HPDE6-E6E7 (cell line): ENCODE measurements at regions not wholly inside any gene's neighbourhood (a gene's known extent, or its start where the extent isn't known, plus 50 kb on each side); places are given as distances from the start of the nearest gene placed in this dataset.

Experiments
- DNase-seq: peaks from one replicate; pipeline ENCODE4 v3.0.0; 2011; ENCODE audit warnings: missing footprints; ENCODE audit errors: extremely low spot score

GRCh38 chr2:7967707-7968405 lies 714.0 kb upstream of the ID2 start:
- DNase-seq = no peak

- DNase-seq = no peak
These were observed 711.9 kb upstream of the ID2 start for GRCh38 chr2:7969756-7970515.

DNA sequence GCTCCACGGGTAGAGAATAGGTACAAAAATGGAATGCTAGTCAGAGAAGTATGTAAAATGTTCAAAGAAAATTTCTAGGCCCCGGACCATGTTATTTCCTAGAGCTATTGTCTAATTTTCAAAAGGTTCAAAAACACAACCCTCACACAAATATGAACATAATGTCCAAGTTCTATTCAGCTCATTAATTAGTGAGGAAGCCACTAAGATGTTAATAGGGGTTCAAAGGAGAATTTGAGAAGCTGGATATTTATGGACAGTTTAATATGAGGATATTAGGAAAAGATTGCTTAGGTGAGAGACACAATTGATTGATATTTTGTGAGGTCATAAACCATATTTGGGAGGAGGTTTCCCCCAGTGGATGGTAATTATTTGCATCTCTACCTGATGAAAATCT lies 710.6 kb upstream of the ID2 start:
- DNase-seq = no peak

- no peak for DNase-seq
These were observed 710.0 kb upstream of the ID2 start for GRCh38 chr2:7971841-7972240.

DNA sequence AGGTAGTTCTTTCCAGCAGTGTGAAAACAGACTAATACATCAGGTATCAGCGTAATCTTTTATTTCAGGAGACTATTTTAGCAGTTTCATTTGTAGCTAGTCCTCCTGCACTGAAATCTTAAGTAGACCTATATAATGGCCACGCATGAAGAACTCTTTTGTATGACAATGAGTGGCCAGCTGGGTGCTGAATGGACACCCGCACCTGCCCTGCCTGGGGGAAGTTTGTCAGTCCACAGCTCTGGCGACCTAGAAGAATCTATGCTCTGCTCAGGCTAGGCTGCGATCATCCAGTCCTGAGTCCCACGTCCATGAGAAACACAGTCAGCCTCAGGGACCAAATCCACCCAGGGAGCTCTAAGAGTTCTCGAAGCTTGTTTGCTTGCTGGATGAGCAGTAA lies 709.2 kb upstream of the ID2 start:
- DNase-seq = no peak

DNA sequence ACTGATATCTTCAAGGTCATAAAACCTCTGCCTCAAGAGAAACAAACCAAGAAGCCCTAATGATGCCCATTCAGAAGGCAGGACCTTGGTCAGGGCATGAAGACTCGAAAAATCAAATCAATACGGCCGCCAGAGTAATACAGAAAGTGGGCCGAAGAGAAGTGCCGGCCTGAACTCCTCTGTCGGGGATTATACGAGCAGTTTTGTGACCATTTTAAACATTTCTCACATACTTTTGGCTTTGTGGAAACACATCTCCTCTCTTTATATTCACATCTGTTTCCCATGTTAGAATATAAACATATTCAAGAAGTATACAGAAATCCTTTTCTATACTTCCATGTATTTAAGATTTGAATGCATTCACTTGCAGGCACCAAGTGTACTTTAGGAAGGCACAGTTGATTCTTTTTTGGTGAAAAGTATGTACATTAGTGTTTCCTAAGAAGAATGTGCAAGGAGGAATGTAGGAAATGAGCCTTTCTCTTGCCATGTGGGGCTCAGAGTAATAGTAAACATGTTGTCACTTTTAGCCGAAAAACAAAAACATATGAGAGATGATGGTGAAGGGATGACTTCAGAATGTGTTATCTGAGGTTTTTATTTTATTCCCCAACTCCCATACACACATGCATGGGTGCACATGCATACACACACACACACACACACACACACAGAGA lies 707.9 kb upstream of the ID2 start:
- no peak for DNase-seq

GRCh38 chr2:7974936-7975335 lies 706.9 kb upstream of the ID2 start:
- no peak for DNase-seq

- no peak for DNase-seq
These were observed 705.6 kb upstream of the ID2 start for GRCh38 chr2:7976206-7976605.

GRCh38 chr2:7977981-7978380 lies 703.9 kb upstream of the ID2 start:
- no peak for DNase-seq

- no peak for DNase-seq
These were observed 699.8 kb upstream of the ID2 start for GRCh38 chr2:7982054-7982453.

GRCh38 chr2:7983451-7983850 lies 698.4 kb upstream of the ID2 start:
- no peak for DNase-seq

- DNase-seq = no peak
These were observed 697.9 kb upstream of the ID2 start for GRCh38 chr2:7983912-7984311.

DNA sequence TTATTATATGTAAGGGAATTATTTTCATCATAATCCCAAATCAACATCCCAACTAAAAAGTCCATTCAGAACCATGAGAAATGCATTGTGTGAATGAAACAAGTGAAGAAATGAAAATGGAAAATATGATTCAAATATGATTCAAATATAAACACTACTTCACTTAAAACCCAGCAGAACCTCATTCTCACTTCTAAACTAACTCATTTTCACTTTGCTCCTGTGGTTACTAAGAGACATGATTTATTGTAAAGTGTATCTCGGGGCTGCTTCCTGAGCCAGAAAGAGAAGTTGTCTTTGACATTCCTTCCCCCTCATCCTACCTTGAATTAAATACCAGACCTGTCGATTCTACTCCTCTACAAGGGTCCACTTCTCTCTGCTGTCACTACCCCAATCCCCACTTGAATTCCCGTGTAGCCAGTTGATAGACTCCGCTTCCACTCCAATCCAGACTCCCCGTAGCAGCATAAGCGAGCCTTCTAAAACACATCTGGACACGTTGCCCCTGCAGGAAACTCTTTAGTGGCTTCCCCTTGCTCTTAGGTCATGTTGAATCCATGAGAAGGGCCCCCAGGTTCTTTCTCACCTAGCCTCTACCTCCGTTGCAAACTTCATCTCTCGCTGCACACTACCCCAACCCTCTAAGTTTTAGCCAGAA lies 697.0 kb upstream of the ID2 start:
- no peak for DNase-seq

- DNase-seq = no peak
These were observed 695.4 kb upstream of the ID2 start for GRCh38 chr2:7986431-7986830.

- DNase-seq = no peak
These were observed 693.9 kb upstream of the ID2 start for GRCh38 chr2:7987992-7988391.

- DNase-seq = no peak
These were observed 693.4 kb upstream of the ID2 start for GRCh38 chr2:7988440-7988839.

GRCh38 chr2:7989823-7990222 lies 692.0 kb upstream of the ID2 start:
- DNase-seq = no peak

DNA sequence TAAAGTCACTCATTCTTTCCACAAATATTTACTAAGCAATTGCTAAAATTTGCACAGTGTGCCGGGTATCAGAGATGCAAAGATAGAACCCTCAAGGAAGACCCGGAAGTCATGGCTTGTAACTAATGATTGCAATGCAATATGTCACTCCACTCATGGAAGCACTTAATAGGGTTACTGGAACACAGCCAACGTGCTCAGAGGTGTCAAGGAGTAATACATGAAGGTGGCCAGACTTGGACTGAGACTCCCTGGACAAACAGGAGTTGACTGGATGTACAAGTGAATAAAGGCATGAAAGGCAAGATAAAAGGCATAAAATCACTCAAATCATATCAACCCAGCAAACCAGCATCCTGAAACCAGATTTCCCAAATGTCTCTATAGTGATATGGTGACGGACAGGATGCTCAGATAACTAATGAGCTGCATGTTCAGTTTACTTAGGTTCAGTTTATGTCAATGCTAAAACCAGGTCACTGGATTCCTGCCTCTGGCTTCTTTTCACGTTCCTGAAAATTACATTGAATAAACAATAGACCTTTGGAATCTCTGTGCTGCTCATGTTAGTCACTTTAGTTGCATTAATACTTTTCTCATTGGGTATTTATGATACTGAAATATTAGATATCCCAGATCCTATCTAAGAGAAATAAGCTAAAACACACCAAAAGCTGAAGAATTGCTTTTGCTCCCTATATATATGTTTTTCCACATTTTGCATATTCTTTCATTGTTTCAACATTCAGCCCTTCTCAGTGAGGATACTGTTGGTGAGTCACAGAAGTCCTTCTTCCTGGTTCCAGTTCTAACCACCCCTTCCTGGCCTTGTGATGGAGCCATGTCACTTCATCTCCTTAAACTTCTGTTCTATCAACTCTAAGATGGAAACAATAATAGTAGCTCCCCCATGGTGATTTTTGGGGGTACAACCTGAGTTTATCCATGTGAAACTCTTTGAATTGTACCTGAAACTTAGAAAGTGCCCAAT lies 688.9 kb upstream of the ID2 start:
- no peak for DNase-seq

DNA sequence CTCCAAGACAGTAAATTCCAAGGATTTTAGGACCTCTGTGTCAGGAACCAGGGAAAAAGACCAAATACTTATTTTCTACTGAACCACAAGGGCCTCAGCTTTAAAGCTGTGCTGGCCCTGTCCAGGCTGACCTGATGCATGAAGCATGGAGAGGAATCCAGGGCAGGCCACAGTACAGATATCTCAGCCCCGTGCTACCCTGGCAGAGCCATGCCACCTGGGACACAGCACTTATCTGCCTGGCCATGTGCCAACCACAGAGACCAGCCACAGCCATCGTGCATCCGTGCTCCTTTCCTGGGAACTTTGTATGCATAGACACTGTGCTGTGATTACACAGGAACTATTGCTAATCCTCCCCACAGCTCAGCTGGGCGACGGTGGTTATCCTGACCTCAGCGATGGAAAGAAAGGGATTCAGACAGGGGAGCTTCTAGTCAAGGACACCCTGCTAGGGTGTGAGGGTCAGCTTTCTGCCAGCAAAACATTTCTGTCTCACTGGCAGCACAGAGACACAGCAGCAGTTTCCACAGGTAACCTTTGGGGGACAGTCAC lies 687.4 kb upstream of the ID2 start:
- no peak for DNase-seq

DNA sequence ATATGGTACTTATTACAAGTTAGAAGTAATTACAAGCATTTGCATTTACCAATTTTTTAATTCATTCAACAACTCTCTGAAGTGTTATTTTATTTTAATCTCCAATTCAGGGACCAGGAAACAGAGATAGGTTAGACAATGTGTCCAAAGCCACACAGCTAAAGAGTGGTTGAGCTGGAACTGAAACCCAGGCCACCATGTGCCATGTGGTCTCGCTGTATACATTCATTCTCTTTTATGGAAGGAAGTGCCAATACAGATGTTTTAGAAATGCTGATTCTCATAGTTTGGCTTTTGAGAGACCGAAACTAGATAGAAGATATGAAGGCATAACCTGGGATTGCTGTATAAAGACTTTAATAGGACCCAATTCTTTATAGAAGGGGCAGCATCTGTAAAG lies 684.6 kb upstream of the ID2 start:
- no peak for DNase-seq
